Keratinocyte (primary cell): ENCODE measurements at regions not wholly inside any gene's neighbourhood (a gene's known extent, or its start where the extent isn't known, plus 50 kb on each side); places are given as distances from the start of the nearest gene placed in this dataset.

Source experiments
- DNase-seq: peaks from one replicate; pipeline ENCODE4 v3.0.0-alpha.2; 2011; ENCODE audit warnings: low read depth, missing footprints, low spot score
- FAIRE-seq: peaks from 2 replicates; lab custom pipeline; 2011; peaks lifted over from hg19 to GRCh38; lab: Jason Lieb, UNC
- H2AFZ ChIP-seq: 2 replicates; pipeline ENCODE4 v1.6.0; 2012; ENCODE audit warnings: low read length, control low read depth, inconsistent platforms; ENCODE audit not compliant: control insufficient read depth
- H3K27ac ChIP-seq: 2 replicates; pipeline ENCODE4 v1.5.1; 2011; ENCODE audit warnings: low read length; ENCODE audit not compliant: control insufficient read depth, insufficient read depth
- H3K27me3 ChIP-seq: 3 replicates; pipeline ENCODE4 v1.6.0; 2011; ENCODE audit warnings: low read length; ENCODE audit not compliant: control insufficient read depth, insufficient read depth; ENCODE audit errors: extremely low read depth
- H3K36me3 ChIP-seq, 2 experiments: 2 replicates in 1 of 2; 3 replicates in 1 of 2; pipeline ENCODE4 v1.5.1; 2011; ENCODE audit warnings: low read length in 2 of 2, mild to moderate bottlenecking in 1 of 2; ENCODE audit not compliant: control insufficient read depth in 2 of 2, insufficient read depth in 2 of 2; ENCODE audit errors: extremely low read depth in 1 of 2
- H3K4me1 ChIP-seq: 3 replicates; pipeline ENCODE4 v1.5.1; 2011; ENCODE audit warnings: low read length; ENCODE audit not compliant: control insufficient read depth, insufficient read depth; ENCODE audit errors: extremely low read depth
- H3K4me2 ChIP-seq: 3 replicates; pipeline ENCODE4 v1.6.0; 2011; ENCODE audit warnings: low read depth, low read length; ENCODE audit not compliant: control insufficient read depth, insufficient read depth; ENCODE audit errors: extremely low read depth
- H3K4me3 ChIP-seq, 3 experiments: fragments of 200-600 bp in 1 of 3; sonication (generic) in 1 of 3; 2 replicates in 2 of 3; 3 replicates in 1 of 3; pipeline ENCODE4 v1.5.1; 2011 to 2016; ENCODE audit warnings: low read length in 3 of 3, mild to moderate bottlenecking in 3 of 3, control low read depth in 2 of 3, inconsistent platforms in 1 of 3, low read depth in 1 of 3, mixed read lengths in 1 of 3, mixed run types in 1 of 3, moderate library complexity in 1 of 3; ENCODE audit not compliant: control insufficient read depth in 2 of 3, insufficient read depth in 2 of 3; ENCODE audit errors: extremely low read depth in 1 of 3
- H3K79me2 ChIP-seq: 2 replicates; pipeline ENCODE4 v1.6.0; 2012; ENCODE audit warnings: low read length; ENCODE audit not compliant: control insufficient read depth, insufficient read depth
- H3K9ac ChIP-seq: 3 replicates; pipeline ENCODE4 v1.6.0; 2011; ENCODE audit warnings: low read length; ENCODE audit not compliant: control insufficient read depth, insufficient read depth; ENCODE audit errors: extremely low read depth
- H3K9me1 ChIP-seq: 3 replicates; pipeline ENCODE4 v1.6.0; 2011; ENCODE audit warnings: low read length; ENCODE audit not compliant: control insufficient read depth, insufficient read depth; ENCODE audit errors: extremely low read depth
- H3K9me3 ChIP-seq: 2 replicates; pipeline ENCODE4 v1.5.1; 2012; ENCODE audit warnings: low read depth, low read length; ENCODE audit not compliant: control insufficient read depth
- H4K20me1 ChIP-seq: 3 replicates; pipeline ENCODE4 v1.6.0; 2011; ENCODE audit warnings: low read length; ENCODE audit not compliant: control insufficient read depth, insufficient read depth; ENCODE audit errors: extremely low read depth
- CTCF ChIP-seq, 3 experiments: IDR thresholded peaks in 1 of 3; conservative IDR thresholded peaks in 1 of 3; optimal IDR thresholded peaks in 1 of 3; 2 replicates in 2 of 3; 3 replicates in 1 of 3; pipeline versions ENCODE3 to v1.5.1; 2011; ENCODE audit warnings: low read length in 3 of 3, mild to moderate bottlenecking in 3 of 3, moderate library complexity in 2 of 3, control low read depth in 1 of 3, inconsistent platforms in 1 of 3; ENCODE audit not compliant: insufficient read depth in 2 of 3; ENCODE audit errors: extremely low read depth in 1 of 3
- EZH2 ChIP-seq: IDR thresholded peaks from one replicate; pipeline ENCODE4 v1.6.1; 2012; ENCODE audit warnings: inconsistent platforms, mild to moderate bottlenecking, low read length, moderate library complexity
- dilution Hi-C: fragments of 300-500 bp; cut with MboI; formaldehyde crosslinking; loops from one replicate; pipeline ENCODE4 v1.7.0; 2020; ENCODE audit warnings: low sequenced_read_pairs; ENCODE audit not compliant: extremely low pct_ligation_motif_present
- small RNA-seq, 3 experiments: library from RNA; depleted of rRNA; stranded (forward); fragments of <200 nt; gene quantifications; one replicate each; pipeline ENCODE3, GENCODE V24; 2012; ENCODE audit warnings: low read depth in 3 of 3, low replicate concordance in 1 of 3; ENCODE audit not compliant: insufficient read length in 3 of 3

GRCh38 chr4:1459081-1459721 lies 53.0 kb upstream of the NKX1-1 start:
- Histone ChIP-seq H3K9ac (no peak overlapping the region), H2AFZ (no peak overlapping the region), H3K27ac (no peak overlapping the region), H3K36me3 (no peaks in the 10 kb centered on the region), H3K9me1 (no peaks in the 10 kb centered on the region), H4K20me1 (no peaks in the 10 kb centered on the region), H3K4me1 (no peaks in the 10 kb centered on the region), H3K27me3 (peaks cover 51% of the 10 kb centered on the region), H3K4me2 (no peak overlapping the region), H3K4me3 (no peak overlapping the region), H3K9me3 (no peaks in the 10 kb centered on the region), H3K79me2 (no peaks in the 10 kb centered on the region)
- DNase-seq (no peak), FAIRE-seq (no peak)
- dilution Hi-C loops: no loop called here
- TF ChIP-seq CTCF (optimal IDR thresholded peaks at IDR 0.05 in 1 of 3, IDR thresholded peaks at IDR 0.05 in 1 of 3, conservative IDR thresholded peaks at IDR 0.05 in 1 of 3; ENCODE audit: extremely low read depth in 1 of 3, insufficient read depth in 2 of 3, low read length in 3 of 3) (no peak), EZH2 (peak; percentile 20)

- Histone ChIP-seq H3K4me1 (no peaks in the 10 kb centered on the region), H2AFZ (no peak overlapping the region), H3K79me2 (no peaks in the 10 kb centered on the region), H3K9me3 (no peaks in the 10 kb centered on the region), H3K4me2 (no peak overlapping the region), H3K27ac (no peak overlapping the region), H3K9ac (no peak overlapping the region), H3K27me3 (peaks cover 48% of the 10 kb centered on the region), H4K20me1 (no peaks in the 10 kb centered on the region), H3K4me3 (no peak overlapping the region), H3K9me1 (no peaks in the 10 kb centered on the region), H3K36me3 (no peaks in the 10 kb centered on the region)
- DNase-seq (no peak), FAIRE-seq (no peak)
- dilution Hi-C loops: no loop called here
- TF ChIP-seq CTCF (optimal IDR thresholded peaks at IDR 0.05 in 1 of 3, IDR thresholded peaks at IDR 0.05 in 1 of 3, conservative IDR thresholded peaks at IDR 0.05 in 1 of 3; ENCODE audit: extremely low read depth in 1 of 3, insufficient read depth in 2 of 3, low read length in 3 of 3) (no peak), EZH2 (no peak)
These were observed 52.3 kb upstream of the NKX1-1 start for GRCh38 chr4:1458581-1458980.

Small RNA genes in the stretch of these regions (small RNA-seq; reads per million reads assigned to genes)
- gene AC147067.2: 0 reads per million in 3 experiments
